HG03575 (cell line): ENCODE measurements at regions not wholly inside any gene's neighbourhood (a gene's known extent, or its start where the extent isn't known, plus 50 kb on each side); places are given as distances from the start of the nearest gene placed in this dataset.

Experiments
- ATAC-seq: cut with Tn5 transposase; IDR thresholded peaks from one replicate; pipeline ENCODE4 v1.9.1; 2021; ENCODE audit not compliant: unreplicated experiment, insufficient number of reproducible peaks, low FRiP score; ENCODE audit errors: extremely low read depth

- no peak for ATAC-seq
Observed at GRCh38 chr6:100116411-100117194, 122.6 kb upstream of the MCHR2 start.

- no peak for ATAC-seq
Observed at GRCh38 chr6:100115407-100116101, 121.5 kb upstream of the MCHR2 start.

GRCh38 chr6:100112855-100113508 lies 119.0 kb upstream of the MCHR2 start:
- ATAC-seq: no peak

- no peak for ATAC-seq
Observed at GRCh38 chr6:100105919-100106529, 112.0 kb upstream of the MCHR2 start.

- peak; percentile 43 for ATAC-seq
Observed at GRCh38 chr6:100105138-100105537, 111.1 kb upstream of the MCHR2 start.

GRCh38 chr6:100103931-100104330 lies 109.9 kb upstream of the MCHR2 start:
- ATAC-seq: no peak

- ATAC-seq: no peak
Observed at GRCh38 chr6:100103194-100103593, 109.2 kb upstream of the MCHR2 start.

GRCh38 chr6:100101644-100102043 lies 107.6 kb upstream of the MCHR2 start:
- no peak for ATAC-seq

GRCh38 chr6:100100776-100101175 lies 106.8 kb upstream of the MCHR2 start:
- no peak for ATAC-seq

- ATAC-seq: no peak
Observed at GRCh38 chr6:100099189-100100074, 105.4 kb upstream of the MCHR2 start.

- ATAC-seq: no peak
Observed at GRCh38 chr6:100096936-100097335, 102.9 kb upstream of the MCHR2 start.

- no peak for ATAC-seq
Observed at GRCh38 chr6:100096341-100096740, 102.3 kb upstream of the MCHR2 start.

- ATAC-seq: no peak
Observed at GRCh38 chr6:100093405-100093804, 99.4 kb upstream of the MCHR2 start.

- ATAC-seq: no peak
Observed at GRCh38 chr6:100088009-100088408, 94.0 kb upstream of the MCHR2 start.

- ATAC-seq: no peak
Observed at GRCh38 chr6:100084991-100085364, 91.0 kb upstream of the MCHR2 start.

GRCh38 chr6:100084316-100084990 lies 90.4 kb upstream of the MCHR2 start:
- ATAC-seq: no peak

GRCh38 chr6:100078509-100078908 lies 84.5 kb upstream of the MCHR2 start:
- no peak for ATAC-seq

GRCh38 chr6:100065348-100065747 lies 71.3 kb upstream of the MCHR2 start:
- no peak for ATAC-seq
